CD4-positive, alpha-beta T cell (primary cell): ENCODE measurements at regions not wholly inside any gene's neighbourhood (a gene's known extent, or its start where the extent isn't known, plus 50 kb on each side); places are given as distances from the start of the nearest gene placed in this dataset.

ENCODE experiments used
- ATAC-seq: fragments of 200-7000 bp; cut with Tn5 transposase; one replicate; pipeline ENCODE4 v1.10.0; 2022; ENCODE audit warnings: mild to moderate bottlenecking; ENCODE audit not compliant: poor library complexity
- CTCF ChIA-PET: fragments of 350-600 bp; sonication (Branson Sonifier 250); formaldehyde crosslinking; loops from one replicate; lab custom pipeline; 2021; ENCODE audit warnings: antibody characterized with exemption, inconsistent platforms; lab: Charles Lee
- POLR2A ChIA-PET: fragments of 350-600 bp; sonication (Branson Sonifier 250); formaldehyde crosslinking; loops from one replicate; lab custom pipeline; 2021; ENCODE audit warnings: antibody characterized with exemption, inconsistent platforms; lab: Charles Lee
- DNase-seq, 14 experiments: peaks; one replicate each; pipeline ENCODE4 v3.0.0-alpha.2; 2013 to 2020; ENCODE audit warnings: mixed read lengths in 2 of 14
- H3K27ac ChIP-seq, 2 donors: one replicate each; pipeline versions ENCODE4 v1.5.1 to v1.7.0; 2013; ENCODE audit warnings: low read length in 2 of 2, low read depth in 1 of 2, mild to moderate bottlenecking in 1 of 2
- H3K27me3 ChIP-seq, 2 experiments: 1 replicate in 1 of 2; 2 replicates in 1 of 2; pipeline versions ENCODE4 v1.6.1 to v1.7.0; 2013; ENCODE audit warnings: low read length in 2 of 2, control low read depth in 1 of 2, mild to moderate bottlenecking in 1 of 2, moderate library complexity in 1 of 2; ENCODE audit not compliant: insufficient read depth in 2 of 2, control insufficient read depth in 1 of 2
- H3K36me3 ChIP-seq: one replicate; pipeline ENCODE4 v1.6.1; 2013; ENCODE audit warnings: low read length, control low read depth; ENCODE audit not compliant: insufficient read depth
- H3K4me1 ChIP-seq: one replicate; pipeline ENCODE4 v1.6.1; 2013; ENCODE audit warnings: low read length, control low read depth; ENCODE audit not compliant: insufficient read depth
- H3K4me3 ChIP-seq: one replicate; pipeline ENCODE4 v1.5.1; 2013; ENCODE audit warnings: mild to moderate bottlenecking, low read length, moderate library complexity
- H3K9me3 ChIP-seq, 2 experiments: 1 replicate in 1 of 2; 2 replicates in 1 of 2; pipeline versions ENCODE4 v1.6.1 to v1.7.0; 2013; ENCODE audit warnings: low read length in 2 of 2, mild to moderate bottlenecking in 2 of 2, control low read depth in 1 of 2, moderate library complexity in 1 of 2; ENCODE audit not compliant: control insufficient read depth in 1 of 2, insufficient read depth in 1 of 2
- H3K27ac Mint-ChIP-seq: one replicate; pipeline ENCODE4 v1.8.0; 2020; ENCODE audit warnings: mixed read lengths
- H3K27me3 Mint-ChIP-seq: one replicate; pipeline ENCODE4 v1.8.0; 2021; ENCODE audit warnings: mixed read lengths
- H3K36me3 Mint-ChIP-seq: one replicate; pipeline ENCODE4 v1.8.0; 2021; ENCODE audit warnings: low read depth, mixed read lengths
- H3K4me1 Mint-ChIP-seq: one replicate; pipeline ENCODE4 v1.8.0; 2021; ENCODE audit warnings: low read depth, mixed read lengths
- H3K4me3 Mint-ChIP-seq: one replicate; pipeline ENCODE4 v1.8.0; 2020; ENCODE audit warnings: mild to moderate bottlenecking, mixed read lengths
- H3K9me3 Mint-ChIP-seq: one replicate; pipeline ENCODE4 v1.8.0; 2020; ENCODE audit warnings: mixed read lengths
- intact Hi-C, 2 experiments: fragments of 100-400 bp; cut with DNase I in 1 of 2; cut with micrococcal nuclease in 1 of 2; formaldehyde crosslinking; loops; one replicate each; pipeline versions ENCODE4 v1.15.1 to v1.9.0; 2023 to 2025; cut with DNase I, micrococcal nuclease
- TF ChIP-seq, protein P1 (sequence below): fragments of 200-600 bp; IDR thresholded peaks from one replicate; pipeline ENCODE4 v1.8.0; 2022; ENCODE audit warnings: antibody characterized with exemption, mild to moderate bottlenecking

DNA sequence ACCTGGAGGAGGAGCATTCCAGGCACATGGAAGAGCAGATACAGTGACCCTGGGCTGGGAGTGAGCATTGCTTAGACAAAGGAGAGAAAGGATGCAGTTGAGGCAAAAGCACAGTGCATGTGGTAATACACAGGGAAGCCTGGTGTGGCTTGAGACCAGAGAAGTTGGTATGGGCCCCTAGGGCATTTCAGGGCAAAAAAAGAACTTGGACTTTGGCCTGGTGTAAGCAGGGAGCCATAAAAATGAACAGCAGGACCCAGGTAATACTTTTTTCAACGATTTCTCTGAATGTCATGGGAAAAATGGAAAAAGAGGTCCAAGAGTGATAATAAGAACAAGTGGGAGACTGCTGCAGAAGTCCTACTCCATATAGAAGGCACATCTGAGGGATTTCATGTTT is 163.9 kb downstream of the ASCL4 start:
- ChIA-PET POLR2A (no interaction called here), CTCF (no interaction called here)
- Mint-ChIP-seq H3K9me3 (peaks cover 9% of the 10 kb centered on the region), H3K36me3 (no peaks in the 10 kb centered on the region), H3K27ac (no peak overlapping the region), H3K4me3 (no peak overlapping the region), H3K27me3 (peaks cover 73% of the 10 kb centered on the region), H3K4me1 (no peaks in the 10 kb centered on the region)
- H3K4me3 ChIP-seq: no peak overlapping the region
- H3K4me1 ChIP-seq: no peaks in the 10 kb centered on the region
- H3K9me3 ChIP-seq: peaks cover 0 to 5% of the 10 kb centered on the region in 2 experiments
- peaks cover 8 to 14% of the 10 kb centered on the region in 2 experiments for H3K27me3 ChIP-seq
- TF ChIP-seq, protein P1, sequence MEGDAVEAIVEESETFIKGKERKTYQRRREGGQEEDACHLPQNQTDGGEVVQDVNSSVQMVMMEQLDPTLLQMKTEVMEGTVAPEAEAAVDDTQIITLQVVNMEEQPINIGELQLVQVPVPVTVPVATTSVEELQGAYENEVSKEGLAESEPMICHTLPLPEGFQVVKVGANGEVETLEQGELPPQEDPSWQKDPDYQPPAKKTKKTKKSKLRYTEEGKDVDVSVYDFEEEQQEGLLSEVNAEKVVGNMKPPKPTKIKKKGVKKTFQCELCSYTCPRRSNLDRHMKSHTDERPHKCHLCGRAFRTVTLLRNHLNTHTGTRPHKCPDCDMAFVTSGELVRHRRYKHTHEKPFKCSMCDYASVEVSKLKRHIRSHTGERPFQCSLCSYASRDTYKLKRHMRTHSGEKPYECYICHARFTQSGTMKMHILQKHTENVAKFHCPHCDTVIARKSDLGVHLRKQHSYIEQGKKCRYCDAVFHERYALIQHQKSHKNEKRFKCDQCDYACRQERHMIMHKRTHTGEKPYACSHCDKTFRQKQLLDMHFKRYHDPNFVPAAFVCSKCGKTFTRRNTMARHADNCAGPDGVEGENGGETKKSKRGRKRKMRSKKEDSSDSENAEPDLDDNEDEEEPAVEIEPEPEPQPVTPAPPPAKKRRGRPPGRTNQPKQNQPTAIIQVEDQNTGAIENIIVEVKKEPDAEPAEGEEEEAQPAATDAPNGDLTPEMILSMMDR: no peak
- intact Hi-C loops: no loop called here
- H3K27ac ChIP-seq: no peak overlapping the region
- no peaks in the 10 kb centered on the region for H3K36me3 ChIP-seq
- no peak for ATAC-seq
- DNase-seq: no peak

DNA sequence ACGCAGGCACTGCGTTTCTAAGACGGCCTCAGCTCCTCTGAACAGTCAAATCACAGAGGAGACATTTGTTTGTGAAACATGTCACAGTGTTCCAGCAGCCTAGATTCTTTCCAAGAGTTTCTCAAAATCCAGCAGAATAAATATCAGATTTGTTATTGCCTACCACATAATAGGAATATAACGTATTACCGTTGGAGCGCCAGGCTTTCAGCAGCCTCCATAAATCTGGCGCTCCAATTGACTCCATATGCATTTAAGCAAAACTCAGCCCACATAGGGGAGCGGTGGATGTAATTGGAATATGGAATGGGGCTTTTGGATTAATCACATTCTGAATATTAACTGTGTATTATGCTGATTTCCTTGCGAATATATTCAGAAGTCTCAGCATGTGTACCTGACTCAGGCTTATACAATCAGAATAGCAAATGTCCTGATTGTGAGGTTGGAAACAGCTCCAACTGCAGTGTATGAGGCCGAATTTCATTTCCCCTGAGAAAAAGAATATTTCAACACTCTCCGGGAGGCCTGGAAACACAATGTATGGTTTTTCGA is 174.0 kb downstream of the ASCL4 start:
- Mint-ChIP-seq H3K27ac (no peak overlapping the region), H3K27me3 (peaks cover 18% of the 10 kb centered on the region), H3K4me3 (no peak overlapping the region), H3K4me1 (no peaks in the 10 kb centered on the region), H3K9me3 (peaks cover 2% of the 10 kb centered on the region), H3K36me3 (no peaks in the 10 kb centered on the region)
- CTCF ChIA-PET: no interaction called here
- no peaks in the 10 kb centered on the region for H3K36me3 ChIP-seq
- H3K4me1 ChIP-seq: no peaks in the 10 kb centered on the region
- TF ChIP-seq, protein P1: no peak
- DNase-seq (no peak), ATAC-seq (no peak)
- H3K27ac ChIP-seq: no peak overlapping the region
- H3K27me3 ChIP-seq: peaks cover 0 to 3% of the 10 kb centered on the region in 2 experiments
- intact Hi-C loops: no loop called here
- POLR2A ChIA-PET: no interaction called here
- no peaks in the 10 kb centered on the region for H3K9me3 ChIP-seq
- H3K4me3 ChIP-seq: no peak overlapping the region

DNA sequence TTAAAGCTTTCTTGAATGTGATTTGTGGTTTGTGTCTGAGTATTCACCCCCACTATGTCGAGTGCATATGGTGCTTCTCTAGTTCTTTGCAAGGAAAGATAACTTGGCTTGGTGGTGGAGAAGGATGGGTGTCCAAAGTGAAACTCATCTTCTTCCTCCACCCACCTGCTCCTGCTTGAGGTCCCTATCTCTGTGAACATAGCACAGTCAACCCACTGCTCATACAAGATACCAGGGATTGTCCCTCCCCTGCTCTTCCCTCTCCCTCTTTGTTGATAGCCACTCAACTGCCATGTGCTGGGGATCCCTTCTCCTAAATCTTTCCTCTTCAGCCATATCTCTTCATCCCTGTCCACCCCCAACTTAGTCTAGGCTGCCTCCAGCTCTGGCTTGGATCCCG is 176.5 kb downstream of the ASCL4 start:
- H3K4me3 ChIP-seq: no peak overlapping the region
- TF ChIP-seq, protein P1: no peak
- H3K27me3 ChIP-seq: peaks cover 0 to 7% of the 10 kb centered on the region in 2 experiments
- ChIA-PET CTCF (no interaction called here), POLR2A (no interaction called here)
- no peaks in the 10 kb centered on the region for H3K4me1 Mint-ChIP-seq
- no peak overlapping the region for H3K4me3 Mint-ChIP-seq
- DNase-seq: no peak
- H3K9me3 Mint-ChIP-seq: peaks cover 2% of the 10 kb centered on the region
- intact Hi-C loops: no loop called here
- ATAC-seq: no peak
- H3K27me3 Mint-ChIP-seq: peaks cover 34% of the 10 kb centered on the region
- no peaks in the 10 kb centered on the region for H3K36me3 ChIP-seq
- H3K27ac ChIP-seq: no peak overlapping the region
- H3K36me3 Mint-ChIP-seq: no peaks in the 10 kb centered on the region
- peaks cover 0 to under 1% of the 10 kb centered on the region in 2 experiments for H3K9me3 ChIP-seq
- H3K27ac Mint-ChIP-seq: no peak overlapping the region
- H3K4me1 ChIP-seq: no peaks in the 10 kb centered on the region
